T-helper 17 cell (primary cell): ENCODE measurements at regions not wholly inside any gene's neighbourhood (a gene's known extent, or its start where the extent isn't known, plus 50 kb on each side); places are given as distances from the start of the nearest gene placed in this dataset.
A peak's percentile ranks its signal among the peaks of the same experiment; 100 is the strongest.
"Not testable (repeated sequence)": the region's sequence is repeated elsewhere in the genome, so short reads cannot be mapped to it uniquely, and the experiment has no call there.

Experiments
- ATAC-seq: fragments of 150-1000 bp; cut with Tn5 transposase; 2 replicates; pipeline ENCODE4 v1.10.0; 2021; ENCODE audit warnings: mild to moderate bottlenecking, moderate library complexity
- DNase-seq, 3 donors: peaks; one replicate each; pipeline versions ENCODE4 v3.0.0 to v3.0.0-alpha.2; 2020 to 2021
- H3K9me3 ChIP-seq: one replicate; pipeline ENCODE4 v1.7.0; 2013; ENCODE audit warnings: low read length, mild to moderate bottlenecking; ENCODE audit not compliant: control insufficient read depth, poor library complexity, severe bottlenecking
- H3K27ac Mint-ChIP-seq: one replicate; pipeline ENCODE4 v1.8.0; 2022; ENCODE audit warnings: mild to moderate bottlenecking, moderate library complexity, mixed read lengths
- H3K27me3 Mint-ChIP-seq: one replicate; pipeline ENCODE4 v1.8.0; 2022; ENCODE audit warnings: mixed read lengths
- H3K36me3 Mint-ChIP-seq: one replicate; pipeline ENCODE4 v1.8.0; 2022; ENCODE audit warnings: low read depth, mixed read lengths
- H3K4me1 Mint-ChIP-seq: one replicate; pipeline ENCODE4 v1.8.0; 2022; ENCODE audit warnings: mild to moderate bottlenecking, mixed read lengths
- H3K4me3 Mint-ChIP-seq: one replicate; pipeline ENCODE4 v1.8.0; 2022; ENCODE audit warnings: mild to moderate bottlenecking, moderate library complexity, mixed read lengths

DNA sequence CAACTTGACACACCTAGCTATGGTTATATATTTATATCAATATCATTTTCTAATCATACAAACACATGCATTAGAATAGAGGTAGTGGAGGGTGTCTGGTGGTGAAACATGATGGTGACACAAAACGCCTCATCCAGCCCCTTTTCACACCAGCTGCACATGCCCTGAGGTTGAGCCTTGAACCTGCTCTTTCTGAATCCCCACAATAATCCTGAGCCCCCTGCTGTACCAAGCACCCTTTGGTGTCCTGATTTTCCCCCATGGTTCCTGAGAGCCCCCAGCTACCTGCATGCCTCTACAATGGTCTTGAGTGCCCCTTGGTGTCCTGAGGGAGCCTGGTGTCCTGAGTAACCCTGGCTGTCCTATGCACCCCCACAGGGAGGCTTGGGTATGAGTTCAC, 840.6 kb downstream of the TMEM121 start:
- not testable (repeated sequence) for H3K27me3 Mint-ChIP-seq, ATAC-seq, H3K36me3 Mint-ChIP-seq, H3K9me3 ChIP-seq, DNase-seq, H3K4me1 Mint-ChIP-seq, H3K27ac Mint-ChIP-seq, H3K4me3 Mint-ChIP-seq

DNA sequence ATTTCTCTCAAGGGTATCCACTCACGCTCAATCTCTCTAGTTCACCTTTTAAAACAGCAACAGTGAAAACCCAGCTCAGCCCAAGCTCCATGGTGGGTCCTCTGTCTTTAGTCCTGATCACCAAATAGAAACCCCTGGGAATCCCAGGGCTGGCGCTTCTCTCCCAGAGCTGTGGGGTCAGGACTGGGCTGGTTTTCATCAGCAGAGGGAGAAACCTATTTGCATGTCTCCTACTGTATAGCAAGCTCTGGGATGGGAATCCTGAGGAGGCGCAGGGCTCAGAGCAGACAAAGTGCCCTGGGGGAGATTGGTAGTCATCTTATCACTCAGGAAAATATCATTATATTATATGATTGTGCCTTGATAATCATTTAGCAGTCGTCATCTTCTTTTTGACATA, 843.1 kb downstream of the TMEM121 start:
- not testable (repeated sequence) for H3K4me3 Mint-ChIP-seq, H3K27ac Mint-ChIP-seq, ATAC-seq, H3K27me3 Mint-ChIP-seq, H3K36me3 Mint-ChIP-seq, H3K9me3 ChIP-seq, DNase-seq
- H3K4me1 Mint-ChIP-seq = peaks cover 17% of the 10 kb centered on the region

DNA sequence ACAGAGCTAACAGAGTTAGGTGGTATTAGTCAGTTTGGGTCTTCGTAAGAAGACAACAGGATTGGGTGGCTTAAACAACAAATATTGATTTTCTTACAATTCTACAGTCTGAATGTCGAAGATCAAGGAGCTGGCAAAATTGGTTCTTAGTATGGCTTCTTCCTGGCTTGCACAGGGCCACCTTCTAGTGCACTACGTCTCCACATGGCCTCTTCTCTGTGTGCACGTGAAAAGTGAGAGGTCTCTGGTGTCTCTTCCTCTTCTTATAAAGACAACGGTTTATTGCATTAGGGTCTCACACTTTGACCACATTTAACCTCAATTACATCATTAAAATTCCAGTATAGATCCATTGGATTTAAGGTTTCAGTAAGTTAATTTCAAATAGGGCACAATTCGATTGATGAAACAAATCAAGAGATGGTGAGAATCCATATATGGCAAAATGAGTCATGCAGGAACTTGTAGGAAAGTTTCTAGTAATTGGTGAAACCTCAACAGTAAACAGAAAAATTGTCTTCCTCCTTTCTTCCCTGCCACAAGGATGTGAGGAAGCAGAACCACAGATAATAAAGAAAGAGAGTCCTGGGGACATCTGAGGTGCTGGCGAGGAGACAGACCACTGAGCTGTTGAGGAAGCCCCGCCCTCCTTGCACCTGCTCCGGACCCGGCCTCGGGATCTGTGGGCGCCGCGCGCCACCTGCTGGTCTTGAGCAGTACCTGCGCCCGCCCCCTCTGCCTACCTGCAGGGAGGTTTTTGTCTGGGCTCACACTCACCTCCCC, 846.7 kb downstream of the TMEM121 start:
- ATAC-seq = peak; percentile 93
- H3K27me3 Mint-ChIP-seq = peaks cover 7% of the 10 kb centered on the region
- peak; percentile 63 to 69 (median 68) for DNase-seq
- H3K9me3 ChIP-seq = no peaks in the 10 kb centered on the region
- H3K27ac Mint-ChIP-seq = no peak overlapping the region
- peak overlapping the region; percentile 49 for H3K4me3 Mint-ChIP-seq
- no peaks in the 10 kb centered on the region for H3K36me3 Mint-ChIP-seq
- H3K4me1 Mint-ChIP-seq = peaks cover 23% of the 10 kb centered on the region

DNA sequence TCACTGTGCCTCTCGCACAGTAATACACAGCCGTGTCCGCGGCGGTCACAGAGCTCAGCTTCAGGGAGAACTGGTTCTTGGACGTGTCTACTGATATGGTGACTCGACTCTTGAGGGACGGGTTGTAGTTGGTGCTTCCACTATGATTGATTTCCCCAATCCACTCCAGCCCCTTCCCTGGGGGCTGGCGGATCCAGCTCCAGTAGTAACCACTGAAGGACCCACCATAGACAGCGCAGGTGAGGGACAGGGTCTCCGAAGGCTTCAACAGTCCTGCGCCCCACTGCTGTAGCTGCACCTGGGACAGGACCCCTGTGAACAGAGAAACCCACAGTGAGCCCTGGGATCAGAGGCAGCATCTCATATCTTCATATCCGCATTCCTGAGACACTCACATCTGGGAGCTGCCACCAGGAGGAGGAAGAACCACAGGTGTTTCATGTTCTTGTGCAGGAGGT, 847.3 kb downstream of the TMEM121 start:
- H3K27me3 Mint-ChIP-seq, H3K36me3 Mint-ChIP-seq, H3K9me3 ChIP-seq, ATAC-seq, DNase-seq: not testable (repeated sequence)
- Mint-ChIP-seq H3K27ac (peak overlapping the region; percentile 37), H3K4me3 (peak overlapping the region; percentile 49), H3K4me1 (peaks cover 23% of the 10 kb centered on the region)

DNA sequence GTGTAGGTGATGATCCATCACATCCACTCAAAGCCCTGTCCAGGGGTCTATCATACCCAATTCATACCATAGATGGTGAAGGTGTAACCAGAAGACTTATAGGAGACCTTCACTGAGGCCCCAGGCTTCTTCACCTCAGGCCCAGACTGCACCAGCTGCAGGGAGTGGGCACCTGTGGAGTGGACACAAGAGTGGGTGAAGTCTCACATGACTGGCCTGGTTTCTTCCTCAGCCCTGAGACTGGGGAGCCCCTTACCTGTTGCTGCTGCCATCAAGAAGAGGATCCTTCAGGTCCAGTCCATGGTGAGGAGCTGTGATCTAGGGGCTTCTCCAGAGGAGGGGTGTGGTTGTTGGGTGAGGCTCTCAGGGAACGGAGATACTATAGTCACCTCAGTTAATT, 851.0 kb downstream of the TMEM121 start:
- H3K27ac Mint-ChIP-seq = no peak overlapping the region
- H3K27me3 Mint-ChIP-seq = peaks cover 6% of the 10 kb centered on the region
- peaks cover 30% of the 10 kb centered on the region for H3K4me1 Mint-ChIP-seq
- no peak overlapping the region for H3K4me3 Mint-ChIP-seq
- no peak for ATAC-seq
- H3K9me3 ChIP-seq = no peaks in the 10 kb centered on the region
- H3K36me3 Mint-ChIP-seq = peaks cover 2% of the 10 kb centered on the region
- no peak for DNase-seq

DNA sequence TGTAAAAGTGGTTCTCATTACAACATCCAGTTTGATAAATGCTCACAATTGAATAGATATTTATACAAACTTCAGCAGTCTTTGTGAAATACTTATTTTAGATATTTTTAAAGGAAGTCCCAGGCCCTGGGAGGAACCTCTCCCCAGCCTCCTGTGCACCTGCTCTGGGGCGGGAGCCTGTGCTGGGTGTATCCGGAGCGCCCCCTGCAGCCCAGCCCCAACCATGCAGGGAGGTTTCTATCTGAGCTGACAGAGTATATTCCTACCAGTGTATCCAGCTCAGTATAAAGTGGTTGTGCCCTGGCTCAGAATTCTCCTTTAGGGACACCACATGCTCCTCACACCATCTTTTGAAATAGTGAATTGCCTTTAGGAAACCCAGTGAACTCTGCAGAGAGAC, 851.8 kb downstream of the TMEM121 start:
- ATAC-seq (peak; percentile 68), DNase-seq (peak in 2 of 3 donors; percentile 22 to 27)
- no peak overlapping the region for H3K27ac Mint-ChIP-seq
- H3K4me1 Mint-ChIP-seq = peaks cover 26% of the 10 kb centered on the region
- H3K9me3 ChIP-seq = no peaks in the 10 kb centered on the region
- H3K36me3 Mint-ChIP-seq = peaks cover 2% of the 10 kb centered on the region
- no peak overlapping the region for H3K4me3 Mint-ChIP-seq
- peaks cover 6% of the 10 kb centered on the region for H3K27me3 Mint-ChIP-seq

DNA sequence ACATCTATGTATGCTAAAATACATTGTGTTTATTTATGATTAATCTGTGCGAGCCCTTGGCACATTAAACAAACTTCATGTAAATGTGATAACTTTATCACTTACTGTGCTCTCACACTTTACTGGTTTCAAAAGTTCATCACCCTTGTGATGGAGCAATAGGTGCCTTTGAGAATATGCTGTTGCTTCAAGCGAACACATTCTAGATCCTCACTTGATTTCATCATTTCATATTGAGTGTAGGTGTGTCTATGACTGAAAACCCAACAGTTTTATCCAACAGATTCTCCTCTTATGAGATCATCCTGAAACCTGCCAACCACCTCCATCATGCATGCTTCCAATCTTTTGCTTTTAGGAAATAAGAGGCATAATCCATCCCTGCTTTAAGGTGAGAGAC, 854.4 kb downstream of the TMEM121 start:
- Mint-ChIP-seq H3K4me3 (no peak overlapping the region), H3K27me3 (peaks cover 9% of the 10 kb centered on the region), H3K36me3 (peaks cover 2% of the 10 kb centered on the region), H3K4me1 (peaks cover 9% of the 10 kb centered on the region), H3K27ac (no peak overlapping the region)
- ATAC-seq (no peak), DNase-seq (no peak)
- H3K9me3 ChIP-seq = no peaks in the 10 kb centered on the region

DNA sequence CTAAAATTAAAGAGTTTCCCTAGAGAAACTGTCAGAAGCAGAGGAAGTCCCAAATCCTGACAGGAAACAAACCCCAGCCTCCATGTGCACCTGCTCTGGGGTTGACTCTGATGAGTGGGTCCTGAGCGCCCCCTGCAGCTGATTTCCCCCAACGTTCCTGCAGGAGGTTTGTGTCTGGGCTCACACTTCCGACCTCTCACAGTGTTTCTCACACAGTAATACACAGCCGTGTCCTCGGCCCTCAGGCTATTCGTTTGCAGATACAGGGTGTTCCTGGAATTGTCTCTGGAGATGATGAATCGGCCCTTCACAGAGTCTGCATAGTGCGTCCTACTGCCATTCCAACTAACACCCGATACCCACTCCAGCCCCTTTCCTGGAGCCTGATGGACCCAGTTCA, 862.8 kb downstream of the TMEM121 start:
- not testable (repeated sequence) for H3K9me3 ChIP-seq, H3K4me3 Mint-ChIP-seq, H3K27me3 Mint-ChIP-seq, DNase-seq, H3K27ac Mint-ChIP-seq, H3K36me3 Mint-ChIP-seq, ATAC-seq
- peaks cover 20% of the 10 kb centered on the region for H3K4me1 Mint-ChIP-seq

DNA sequence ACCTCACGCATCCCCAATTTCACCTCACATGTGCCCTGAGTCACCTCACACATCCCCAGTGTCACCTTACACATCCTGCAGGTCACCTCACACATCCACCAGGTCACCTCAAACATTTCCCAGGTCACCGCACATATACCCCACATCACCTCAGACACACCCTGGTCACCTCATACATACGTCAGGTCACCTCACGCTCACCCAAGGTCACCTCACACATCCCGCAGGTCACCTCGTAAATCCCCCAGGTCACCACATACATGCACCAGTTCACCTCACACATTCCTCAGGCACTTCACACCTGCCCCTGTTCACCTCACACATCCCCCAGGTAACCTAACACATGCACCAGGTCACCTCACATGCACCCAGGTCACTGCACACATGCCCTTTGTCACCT, 864.0 kb downstream of the TMEM121 start:
- H3K9me3 ChIP-seq = no peaks in the 10 kb centered on the region
- H3K27me3 Mint-ChIP-seq = peaks cover 6% of the 10 kb centered on the region
- peaks cover 31% of the 10 kb centered on the region for H3K4me1 Mint-ChIP-seq
- no peak overlapping the region for H3K27ac Mint-ChIP-seq
- no peak for DNase-seq
- no peak overlapping the region for H3K4me3 Mint-ChIP-seq
- no peak for ATAC-seq
- peaks cover 9% of the 10 kb centered on the region for H3K36me3 Mint-ChIP-seq

DNA sequence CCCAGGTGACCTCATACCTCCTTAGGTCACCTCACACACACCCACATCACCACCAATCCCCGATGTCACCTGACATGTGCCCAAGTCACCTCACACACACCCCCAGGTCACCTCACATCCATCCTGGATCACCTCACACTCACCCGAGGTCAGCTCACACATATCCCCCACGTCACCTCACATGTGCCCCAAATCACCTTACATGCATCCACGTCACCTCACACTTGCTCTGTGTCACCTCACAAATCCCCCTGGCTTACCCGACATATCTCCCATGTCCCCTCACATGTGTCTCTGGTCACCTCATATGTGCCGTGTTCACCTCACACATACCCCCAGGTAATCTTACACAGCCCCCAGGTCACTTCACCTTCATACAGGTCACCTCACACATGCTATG, 864.6 kb downstream of the TMEM121 start:
- H3K27ac Mint-ChIP-seq = no peak overlapping the region
- H3K9me3 ChIP-seq = no peaks in the 10 kb centered on the region
- H3K4me3 Mint-ChIP-seq = no peak overlapping the region
- H3K36me3 Mint-ChIP-seq = peaks cover 9% of the 10 kb centered on the region
- DNase-seq (no peak), ATAC-seq (no peak)
- peaks cover 1% of the 10 kb centered on the region for H3K27me3 Mint-ChIP-seq
- H3K4me1 Mint-ChIP-seq = peaks cover 34% of the 10 kb centered on the region

DNA sequence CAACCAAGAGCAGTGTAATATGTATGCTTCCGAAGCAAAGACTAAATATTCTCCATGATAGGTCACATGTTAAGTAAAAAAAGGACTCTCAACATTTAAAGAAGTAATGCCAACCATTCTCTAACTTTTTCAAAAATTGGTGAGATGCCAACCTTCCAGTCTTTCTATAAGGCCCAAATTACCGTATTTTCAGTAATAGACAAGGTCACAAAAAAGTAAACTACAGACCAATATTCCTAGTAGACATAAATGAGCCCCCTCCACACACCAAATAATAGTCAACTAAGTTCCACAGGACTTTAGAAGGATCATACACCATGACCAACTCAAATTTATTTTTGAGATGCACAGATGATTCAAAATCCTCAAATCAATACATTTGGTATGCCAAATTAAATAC, 867.4 kb downstream of the TMEM121 start:
- Mint-ChIP-seq H3K27me3 (no peaks in the 10 kb centered on the region), H3K36me3 (peaks cover 9% of the 10 kb centered on the region), H3K27ac (peak overlapping the region; percentile 99), H3K4me1 (peaks cover 45% of the 10 kb centered on the region), H3K4me3 (peak overlapping the region; percentile 43)
- ATAC-seq (no peak), DNase-seq (no peak)
- no peaks in the 10 kb centered on the region for H3K9me3 ChIP-seq

DNA sequence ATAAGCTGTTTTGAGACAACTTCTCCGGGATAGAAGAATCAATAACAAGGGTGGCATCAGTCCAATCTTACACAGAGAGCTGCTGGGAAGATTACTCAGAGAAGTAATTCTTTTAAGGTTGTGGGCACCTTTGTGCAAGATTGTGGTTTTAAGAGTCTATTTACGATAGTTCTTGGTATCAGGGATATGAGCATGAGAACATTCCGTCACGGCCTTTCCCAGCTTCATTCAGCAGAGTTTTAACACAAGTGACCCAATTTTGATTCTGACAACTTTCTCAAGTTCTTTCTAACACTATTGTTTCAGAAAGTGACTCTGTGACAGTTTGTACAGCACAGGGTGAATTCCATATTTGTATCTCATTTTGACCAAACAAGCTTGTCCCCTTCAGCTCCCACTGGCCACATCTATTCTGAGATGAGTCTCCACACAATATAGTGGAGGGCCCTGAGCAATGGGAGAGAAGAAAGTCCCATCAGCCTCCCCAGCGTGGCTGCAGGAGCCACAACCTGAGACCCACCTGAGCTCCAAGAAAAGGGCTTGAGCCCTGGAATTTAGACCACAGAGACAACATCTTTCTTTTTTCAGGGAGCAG, 869.2 kb downstream of the TMEM121 start:
- Mint-ChIP-seq H3K4me3 (peak overlapping the region; percentile 84), H3K36me3 (peaks cover 7% of the 10 kb centered on the region), H3K4me1 (peaks cover 41% of the 10 kb centered on the region), H3K27ac (peak overlapping the region; percentile 99), H3K27me3 (no peaks in the 10 kb centered on the region)
- no peaks in the 10 kb centered on the region for H3K9me3 ChIP-seq
- DNase-seq (no peak), ATAC-seq (peak; percentile 81)

DNA sequence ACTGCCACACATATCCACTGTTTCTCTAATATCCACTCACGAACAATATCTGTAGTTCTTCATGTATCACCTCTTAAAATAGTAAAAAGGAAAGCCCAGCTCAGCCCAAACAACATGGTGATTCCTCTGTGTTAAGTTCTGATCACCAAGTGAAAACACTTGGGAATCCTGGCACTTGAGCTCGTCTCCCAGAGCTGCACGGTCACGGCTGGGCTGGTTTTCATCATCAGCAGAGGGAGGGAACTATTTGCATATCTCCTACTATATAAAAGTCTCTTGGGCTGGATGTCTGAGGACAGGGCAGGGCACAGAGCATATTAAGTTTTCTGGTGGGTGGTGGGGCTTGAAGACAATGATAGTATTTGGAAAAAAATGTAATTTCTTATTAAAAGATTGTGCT, 870.6 kb downstream of the TMEM121 start:
- ATAC-seq = no peak
- Mint-ChIP-seq H3K36me3 (no peaks in the 10 kb centered on the region), H3K27me3 (no peaks in the 10 kb centered on the region), H3K4me1 (peaks cover 38% of the 10 kb centered on the region), H3K4me3 (peak overlapping the region; percentile 78), H3K27ac (peak overlapping the region; percentile 99)
- no peak for DNase-seq
- no peaks in the 10 kb centered on the region for H3K9me3 ChIP-seq

DNA sequence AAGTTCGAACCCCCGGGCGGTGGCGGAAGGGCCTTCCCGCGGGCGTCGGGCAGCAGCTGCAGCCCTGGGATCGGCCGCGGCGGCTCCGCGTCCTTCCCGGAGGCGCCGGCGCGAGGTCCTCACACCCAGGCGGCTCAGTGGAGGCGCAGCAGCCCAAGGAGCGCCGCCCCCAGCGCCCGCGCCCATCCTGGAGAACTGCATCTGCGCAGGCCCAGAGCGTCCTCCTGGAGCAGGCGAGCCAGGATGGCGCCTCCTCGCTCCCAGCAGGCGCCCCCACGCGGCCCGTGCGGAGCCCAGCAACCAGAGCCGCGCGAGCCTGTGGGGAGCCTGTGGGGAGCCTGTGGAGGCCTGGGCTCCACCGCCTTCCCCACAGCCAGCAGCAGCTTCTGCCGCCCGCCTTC, 872.5 kb downstream of the TMEM121 start:
- peak overlapping the region; percentile 84 for H3K4me3 Mint-ChIP-seq
- H3K9me3 ChIP-seq, H3K27ac Mint-ChIP-seq, H3K36me3 Mint-ChIP-seq, H3K27me3 Mint-ChIP-seq: not testable (repeated sequence)
- H3K4me1 Mint-ChIP-seq = peaks cover 29% of the 10 kb centered on the region
- ATAC-seq (peak; percentile 54), DNase-seq (peak in 1 of 3 donors; percentile 55)
